SU-DHL-6 (cell line): ENCODE measurements at regions not wholly inside any gene's neighbourhood (a gene's known extent, or its start where the extent isn't known, plus 50 kb on each side); places are given as distances from the start of the nearest gene placed in this dataset.

Experiments
- H2AFZ ChIP-seq: fragments of 200-600 bp; sonication (generic); 2 replicates; pipeline ENCODE4 v1.6.1; 2014; ENCODE audit warnings: low read depth, mild to moderate bottlenecking, moderate library complexity, mixed read lengths, antibody characterized with exemption, low read length; ENCODE audit not compliant: severe bottlenecking
- H3F3A ChIP-seq: fragments of 200-600 bp; shearing (Covaris generic); 2 replicates; pipeline ENCODE4 v1.6.0; 2016; ENCODE audit warnings: antibody characterized with exemption, mild to moderate bottlenecking; ENCODE audit not compliant: insufficient read depth
- H3K27ac ChIP-seq: fragments of 200-600 bp; sonication (generic); 2 replicates; pipeline ENCODE4 v1.5.1; 2016; ENCODE audit warnings: low read depth, mild to moderate bottlenecking, low read length, moderate library complexity, mixed read lengths
- H3K27me3 ChIP-seq: fragments of 200-600 bp; sonication (generic), shearing (Covaris generic); 2 replicates; pipeline ENCODE4 v1.6.0; 2014; ENCODE audit warnings: mild to moderate bottlenecking, low read length
- H3K36me3 ChIP-seq: fragments of 200-600 bp; sonication (generic); 2 replicates; pipeline ENCODE4 v1.6.1; 2014; ENCODE audit warnings: mild to moderate bottlenecking, low read length, mixed read lengths
- H3K4me2 ChIP-seq: fragments of 300-600, 200-600 bp; shearing (Covaris generic), sonication (generic); 2 replicates; pipeline ENCODE4 v1.6.0; 2014; ENCODE audit warnings: low read length, low read depth, mild to moderate bottlenecking; ENCODE audit not compliant: poor library complexity, severe bottlenecking
- H3K4me3 ChIP-seq: fragments of 200-600 bp; sonication (generic); 2 replicates; pipeline ENCODE4 v1.5.1; 2014; ENCODE audit warnings: antibody characterized with exemption, low read length, mild to moderate bottlenecking, mixed read lengths; ENCODE audit not compliant: insufficient read depth, poor library complexity, severe bottlenecking
- H3K79me2 ChIP-seq: fragments of 200-600 bp; sonication (generic); 2 replicates; pipeline ENCODE4 v1.6.1; 2014; ENCODE audit warnings: mild to moderate bottlenecking, low read length, moderate library complexity; ENCODE audit not compliant: insufficient read depth
- H3K9ac ChIP-seq: fragments of 200-600 bp; sonication (generic); 2 replicates; pipeline ENCODE4 v1.7.0; 2014; ENCODE audit warnings: mild to moderate bottlenecking, low read length
- H3K9me2 ChIP-seq: fragments of 200-600 bp; sonication (generic); replicated peaks from 2 replicates; pipeline ENCODE4 v1.6.1; 2014; ENCODE audit warnings: low read length; ENCODE audit not compliant: insufficient read depth
- H3K9me3 ChIP-seq: fragments of 200-600 bp; sonication (generic); 2 replicates; pipeline ENCODE4 v1.6.1; 2014; ENCODE audit warnings: low read length, mixed read lengths; ENCODE audit not compliant: insufficient read depth
- H4K20me1 ChIP-seq: fragments of 200-600 bp; sonication (generic); 2 replicates; pipeline ENCODE4 v1.6.1; 2014; ENCODE audit warnings: low read depth, mild to moderate bottlenecking, antibody characterized with exemption, low read length, moderate library complexity, mixed read lengths
- EZH2phosphoT487 ChIP-seq: fragments of 200-600 bp; sonication (generic), shearing (Covaris generic); conservative IDR thresholded peaks from 2 replicates; pipeline ENCODE4 v1.6.1; 2018; ENCODE audit warnings: mild to moderate bottlenecking, antibody characterized with exemption, low read length, moderate library complexity, mixed read lengths
- TF ChIP-seq, protein P1 (sequence below): fragments of 200-600 bp; sonication (generic); IDR thresholded peaks from one replicate; pipeline ENCODE4 v1.5.1; 2017; ENCODE audit warnings: antibody characterized with exemption, mild to moderate bottlenecking, low read length, moderate library complexity; ENCODE audit not compliant: insufficient read depth, poor library complexity, severe bottlenecking

DNA sequence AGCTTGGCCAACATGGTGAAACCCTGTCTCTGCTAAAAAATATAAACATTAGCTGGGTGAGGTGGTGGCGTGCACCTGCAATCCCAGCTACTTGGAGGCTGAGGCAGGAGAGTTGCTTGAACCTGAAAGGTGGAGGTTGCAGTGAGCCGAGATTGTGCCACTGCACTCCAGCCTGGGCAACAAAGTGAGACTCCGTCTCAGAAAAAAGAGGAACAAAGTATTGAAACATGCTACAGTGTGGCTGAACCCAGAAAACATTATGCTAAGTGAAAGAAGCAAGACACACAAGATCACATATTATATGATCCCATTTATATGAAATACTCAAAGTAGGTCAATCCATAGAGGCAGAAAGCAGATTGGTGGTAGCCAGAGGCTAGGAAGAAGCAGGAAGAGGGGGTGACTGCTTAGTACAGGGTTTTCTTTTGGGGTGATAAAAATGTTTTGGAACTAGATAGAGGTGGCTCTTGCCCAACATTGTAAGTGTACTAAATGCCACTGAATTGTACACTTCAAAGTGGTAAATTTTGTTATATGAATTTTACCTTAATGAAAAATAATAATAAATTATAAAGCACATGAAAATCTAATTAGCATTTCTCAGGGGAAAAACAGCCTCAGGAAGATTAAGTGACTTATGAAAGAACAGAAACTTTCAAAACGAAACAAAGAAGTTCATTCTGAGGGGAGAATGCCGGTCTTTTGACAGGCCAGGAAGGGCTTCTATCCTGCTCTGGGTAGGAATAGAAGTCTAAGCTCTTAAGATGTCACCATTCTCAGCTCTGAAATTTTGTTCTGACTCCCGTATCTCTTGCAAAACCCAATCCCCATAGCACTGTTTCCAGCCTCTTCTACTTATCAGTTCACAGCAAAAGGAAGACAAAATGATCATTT is 161.1 kb upstream of the TBCA start:
- Histone ChIP-seq H3K36me3 (no peaks in the 10 kb centered on the region), H3K4me2 (peak overlapping the region; percentile 43), H2AFZ (peak overlapping the region; percentile 78), H3K9ac (no peak overlapping the region), H3K9me2 (no peaks in the 10 kb centered on the region), H3K27me3 (no peaks in the 10 kb centered on the region), H3K4me3 (no peak overlapping the region), H3F3A (no peaks in the 10 kb centered on the region), H3K27ac (no peak overlapping the region), H4K20me1 (no peaks in the 10 kb centered on the region), H3K79me2 (no peaks in the 10 kb centered on the region), H3K9me3 (no peaks in the 10 kb centered on the region)
- TF ChIP-seq, protein P1, sequence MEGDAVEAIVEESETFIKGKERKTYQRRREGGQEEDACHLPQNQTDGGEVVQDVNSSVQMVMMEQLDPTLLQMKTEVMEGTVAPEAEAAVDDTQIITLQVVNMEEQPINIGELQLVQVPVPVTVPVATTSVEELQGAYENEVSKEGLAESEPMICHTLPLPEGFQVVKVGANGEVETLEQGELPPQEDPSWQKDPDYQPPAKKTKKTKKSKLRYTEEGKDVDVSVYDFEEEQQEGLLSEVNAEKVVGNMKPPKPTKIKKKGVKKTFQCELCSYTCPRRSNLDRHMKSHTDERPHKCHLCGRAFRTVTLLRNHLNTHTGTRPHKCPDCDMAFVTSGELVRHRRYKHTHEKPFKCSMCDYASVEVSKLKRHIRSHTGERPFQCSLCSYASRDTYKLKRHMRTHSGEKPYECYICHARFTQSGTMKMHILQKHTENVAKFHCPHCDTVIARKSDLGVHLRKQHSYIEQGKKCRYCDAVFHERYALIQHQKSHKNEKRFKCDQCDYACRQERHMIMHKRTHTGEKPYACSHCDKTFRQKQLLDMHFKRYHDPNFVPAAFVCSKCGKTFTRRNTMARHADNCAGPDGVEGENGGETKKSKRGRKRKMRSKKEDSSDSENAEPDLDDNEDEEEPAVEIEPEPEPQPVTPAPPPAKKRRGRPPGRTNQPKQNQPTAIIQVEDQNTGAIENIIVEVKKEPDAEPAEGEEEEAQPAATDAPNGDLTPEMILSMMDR, result no peak
- no peak for TF ChIP-seq EZH2phosphoT487

DNA sequence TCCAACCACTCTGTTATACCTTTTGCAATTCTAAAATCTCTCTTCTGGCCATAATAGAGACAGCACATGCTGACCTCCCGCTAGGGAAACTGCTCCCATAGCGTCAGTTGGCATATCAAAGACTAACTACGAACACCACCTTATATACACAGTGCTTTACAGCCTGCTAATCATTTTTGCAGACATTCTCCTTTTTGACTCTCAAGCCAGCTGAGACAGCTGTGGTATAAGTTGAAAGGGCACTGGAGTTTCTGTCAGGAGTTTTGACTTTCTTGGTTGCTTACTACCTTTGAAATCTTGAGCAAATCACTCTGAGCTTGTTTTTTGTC is 160.2 kb upstream of the TBCA start:
- Histone ChIP-seq H3K4me3 (no peak overlapping the region), H4K20me1 (no peaks in the 10 kb centered on the region), H3K9ac (no peak overlapping the region), H3F3A (no peaks in the 10 kb centered on the region), H3K36me3 (no peaks in the 10 kb centered on the region), H3K4me2 (no peak overlapping the region), H3K79me2 (no peaks in the 10 kb centered on the region), H3K9me2 (no peaks in the 10 kb centered on the region), H3K9me3 (no peaks in the 10 kb centered on the region), H2AFZ (no peak overlapping the region), H3K27me3 (no peaks in the 10 kb centered on the region), H3K27ac (no peak overlapping the region)
- no peak for TF ChIP-seq EZH2phosphoT487
- TF ChIP-seq, protein P1, result no peak

DNA sequence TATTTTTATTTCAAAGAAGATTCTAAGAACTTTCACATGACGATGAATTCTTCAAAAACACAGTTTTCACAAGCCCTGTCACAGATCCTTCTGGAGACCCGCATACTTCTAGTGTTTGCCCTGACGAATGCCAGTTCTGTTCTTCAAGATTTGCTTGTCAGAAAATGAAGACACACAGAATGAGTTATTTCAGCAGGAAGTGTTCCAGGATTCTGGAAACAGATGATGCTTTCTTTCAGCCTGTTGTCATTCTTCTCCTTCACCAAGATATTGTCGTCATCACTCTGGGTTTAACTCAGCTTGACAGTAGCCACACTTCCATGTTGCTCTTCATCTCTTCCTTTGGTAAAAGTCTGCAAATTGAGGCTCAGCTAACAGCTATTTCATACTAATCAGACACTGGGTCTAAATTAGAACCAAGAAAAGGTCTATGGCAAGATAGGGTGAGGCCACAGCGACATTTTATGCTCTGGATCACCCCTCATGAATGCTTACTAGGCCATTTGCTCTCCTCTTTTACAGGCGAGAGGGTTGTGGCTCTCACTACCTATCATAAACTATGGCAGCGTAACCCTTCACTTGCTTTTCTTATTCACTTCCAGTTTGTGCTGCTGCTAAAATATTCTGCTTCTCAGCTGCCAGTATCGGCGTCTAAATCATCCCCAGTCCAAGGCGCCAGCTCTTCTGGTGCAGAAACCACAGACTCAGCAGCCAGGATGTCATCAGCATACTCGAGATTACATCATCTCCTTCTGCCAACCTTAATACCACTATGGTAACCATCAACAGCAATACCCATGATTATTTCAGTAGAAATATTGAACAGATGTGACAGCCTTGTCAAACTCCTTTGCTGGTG is 159.6 kb upstream of the TBCA start:
- Histone ChIP-seq H3K27me3 (no peaks in the 10 kb centered on the region), H3K36me3 (no peaks in the 10 kb centered on the region), H3F3A (no peaks in the 10 kb centered on the region), H3K9me3 (no peaks in the 10 kb centered on the region), H3K4me3 (no peak overlapping the region), H3K9ac (no peak overlapping the region), H3K27ac (no peak overlapping the region), H3K79me2 (no peaks in the 10 kb centered on the region), H3K4me2 (no peak overlapping the region), H2AFZ (no peak overlapping the region), H3K9me2 (no peaks in the 10 kb centered on the region), H4K20me1 (no peaks in the 10 kb centered on the region)
- no peak for TF ChIP-seq EZH2phosphoT487
- TF ChIP-seq, protein P1, result no peak
